IPS-NIHi11 (cell line): ENCODE measurements at regions not wholly inside any gene's neighbourhood (a gene's known extent, or its start where the extent isn't known, plus 50 kb on each side); places are given as distances from the start of the nearest gene placed in this dataset.

ENCODE experiments used
- DNase-seq: peaks from one replicate; pipeline ENCODE4 v3.0.0; 2012; ENCODE audit warnings: mixed read lengths, low spot score

GRCh38 chr4:53688186-53688790 lies 97.0 kb upstream of the LNX1 start:
- DNase-seq = no peak

GRCh38 chr4:53686521-53686920 lies 95.2 kb upstream of the LNX1 start:
- no peak for DNase-seq

- no peak for DNase-seq
These were observed 93.1 kb upstream of the LNX1 start for GRCh38 chr4:53684136-53685130.

GRCh38 chr4:53682908-53683307 lies 91.6 kb upstream of the LNX1 start:
- no peak for DNase-seq

DNA sequence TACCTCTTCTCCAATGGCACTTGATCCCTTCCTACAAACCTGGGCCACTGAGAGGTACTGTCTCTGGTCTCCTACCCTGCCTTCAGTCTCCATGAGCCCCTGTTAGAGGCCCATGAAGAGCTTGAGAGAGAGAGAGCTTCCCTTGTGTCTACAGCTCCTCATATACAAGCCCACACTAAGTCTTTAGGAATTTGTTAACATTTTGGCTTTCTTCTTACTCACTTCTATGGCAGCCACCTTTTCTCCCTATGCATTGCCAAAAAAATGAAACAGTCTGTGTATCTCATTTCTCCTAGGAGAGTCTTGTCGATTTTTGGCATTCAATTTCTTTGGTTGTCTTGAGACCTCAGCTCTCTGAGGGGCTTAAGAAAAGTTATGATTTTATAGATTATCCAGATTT lies 90.9 kb upstream of the LNX1 start:
- DNase-seq = no peak

GRCh38 chr4:53680598-53680997 lies 89.3 kb upstream of the LNX1 start:
- no peak for DNase-seq

GRCh38 chr4:53680168-53680567 lies 88.9 kb upstream of the LNX1 start:
- DNase-seq = no peak

- DNase-seq = no peak
These were observed 85.2 kb upstream of the LNX1 start for GRCh38 chr4:53676402-53676871.

DNA sequence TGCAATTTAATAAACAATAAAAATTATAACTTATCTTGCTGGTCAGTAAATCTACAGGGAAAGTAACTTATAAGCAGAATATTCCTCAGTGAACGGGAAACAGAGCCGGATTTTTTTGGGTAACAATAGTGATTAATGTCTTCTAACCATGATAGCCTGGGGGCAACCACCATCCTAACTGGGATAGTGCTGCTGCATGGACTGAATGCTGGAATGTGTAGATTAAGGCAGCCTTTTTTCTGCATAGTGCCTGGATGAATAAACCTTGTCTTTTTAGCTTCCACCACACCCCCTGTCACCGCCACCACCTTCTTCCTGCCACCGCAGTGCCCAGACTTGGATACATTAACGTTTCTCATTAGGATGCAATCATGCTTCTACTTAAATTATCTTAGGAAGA lies 83.6 kb upstream of the LNX1 start:
- DNase-seq = no peak

DNA sequence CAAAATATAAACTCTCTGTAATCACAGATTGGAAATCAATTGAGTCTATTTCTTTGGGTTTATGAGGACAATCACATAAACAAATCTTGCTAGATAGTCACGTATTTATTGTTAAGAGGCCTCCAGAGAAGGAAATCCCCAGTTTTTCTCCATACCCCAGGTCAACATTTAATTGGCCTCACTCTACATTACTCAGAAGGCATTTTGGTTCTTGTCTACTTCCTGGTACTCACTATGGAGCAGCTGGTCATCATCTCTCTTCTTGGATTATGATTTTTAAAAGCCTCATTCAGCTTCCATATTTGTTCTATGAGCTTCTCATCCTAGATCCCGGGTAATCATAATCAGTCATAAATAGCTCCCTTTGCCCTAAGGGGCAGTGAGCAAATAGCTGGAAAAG lies 81.6 kb upstream of the LNX1 start:
- DNase-seq = no peak

GRCh38 chr4:53671757-53672156 lies 80.5 kb upstream of the LNX1 start:
- DNase-seq = no peak

DNA sequence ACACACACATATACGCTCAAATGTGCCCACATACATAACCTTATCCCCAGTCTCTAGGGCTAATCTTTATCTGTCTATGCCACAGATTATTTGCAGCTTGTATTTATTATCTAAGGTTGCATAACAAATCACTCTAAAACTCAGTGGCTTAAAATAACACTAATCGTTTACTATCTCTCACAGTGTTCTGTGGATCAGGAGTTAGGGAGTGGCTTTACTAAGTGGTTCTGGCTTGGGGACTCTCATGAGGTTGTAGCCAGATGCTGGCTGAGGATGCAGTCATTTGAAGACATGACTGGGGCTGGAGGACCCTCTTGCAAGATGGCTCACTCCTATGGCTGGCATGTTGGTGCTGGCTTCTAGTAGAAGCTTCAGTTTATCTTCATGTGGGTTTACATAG lies 68.5 kb upstream of the LNX1 start:
- no peak for DNase-seq

DNA sequence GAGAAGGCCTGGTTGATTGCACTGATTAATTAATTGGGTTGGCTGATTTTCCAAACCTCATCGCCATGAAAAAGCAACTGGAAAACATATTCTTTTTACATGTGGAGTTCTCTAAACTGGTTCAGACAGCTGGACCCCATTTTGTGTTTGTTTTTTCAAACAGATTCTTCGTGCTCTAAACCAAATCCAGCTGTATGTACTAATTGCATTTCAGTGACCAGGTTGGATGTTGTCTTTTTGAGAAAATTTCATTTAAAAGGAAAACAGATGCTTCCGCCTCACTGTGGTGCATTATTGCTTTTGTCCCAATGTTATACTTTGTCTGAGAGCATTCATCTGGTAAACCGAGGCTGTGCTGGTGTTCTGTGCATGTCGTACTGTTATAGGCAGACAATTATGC lies 67.8 kb upstream of the LNX1 start:
- no peak for DNase-seq

DNA sequence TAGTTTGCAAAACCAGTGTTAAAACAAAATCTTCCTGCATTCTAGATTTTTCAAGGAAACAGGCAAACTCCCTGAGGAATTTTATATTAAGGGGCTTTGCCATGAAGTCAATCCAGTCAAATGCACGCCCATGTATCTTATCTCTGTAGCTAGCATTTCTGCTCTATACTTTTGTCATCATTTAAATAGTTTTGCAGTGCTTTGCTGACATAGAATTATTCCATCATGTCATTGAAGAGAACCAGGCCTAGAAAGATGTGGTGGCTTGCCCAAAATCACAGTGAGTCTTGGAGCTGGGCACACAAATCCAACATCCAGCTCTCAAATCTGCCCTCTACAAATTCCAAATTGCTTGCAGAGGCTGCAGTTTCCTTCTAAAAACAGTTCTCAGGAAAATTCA lies 66.7 kb upstream of the LNX1 start:
- DNase-seq = no peak

- no peak for DNase-seq
These were observed 65.2 kb upstream of the LNX1 start for GRCh38 chr4:53656421-53656981.

DNA sequence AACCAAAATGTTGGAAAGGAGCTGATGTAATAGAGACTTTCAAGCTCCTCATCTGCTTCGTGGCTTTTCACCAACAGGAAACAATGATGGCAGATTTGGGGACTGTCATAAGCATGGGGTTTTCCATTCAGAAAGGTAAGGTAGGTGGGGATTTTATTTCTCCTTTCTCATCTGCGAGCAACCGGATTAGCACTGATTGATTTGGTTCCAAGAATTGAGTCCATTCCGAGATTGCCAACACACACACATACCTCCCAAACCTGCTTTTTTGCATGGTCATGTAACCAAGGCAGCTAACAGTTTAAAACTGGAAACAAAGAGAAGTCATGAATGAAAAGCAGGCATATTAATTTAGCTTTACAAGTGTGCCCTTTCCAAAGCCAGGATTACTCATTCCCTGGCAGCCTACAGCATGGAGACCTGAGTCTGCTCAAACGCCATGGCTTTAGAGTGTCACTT lies 63.0 kb upstream of the LNX1 start:
- DNase-seq = no peak

GRCh38 chr4:53653484-53654053 lies 62.3 kb upstream of the LNX1 start:
- DNase-seq = no peak

DNA sequence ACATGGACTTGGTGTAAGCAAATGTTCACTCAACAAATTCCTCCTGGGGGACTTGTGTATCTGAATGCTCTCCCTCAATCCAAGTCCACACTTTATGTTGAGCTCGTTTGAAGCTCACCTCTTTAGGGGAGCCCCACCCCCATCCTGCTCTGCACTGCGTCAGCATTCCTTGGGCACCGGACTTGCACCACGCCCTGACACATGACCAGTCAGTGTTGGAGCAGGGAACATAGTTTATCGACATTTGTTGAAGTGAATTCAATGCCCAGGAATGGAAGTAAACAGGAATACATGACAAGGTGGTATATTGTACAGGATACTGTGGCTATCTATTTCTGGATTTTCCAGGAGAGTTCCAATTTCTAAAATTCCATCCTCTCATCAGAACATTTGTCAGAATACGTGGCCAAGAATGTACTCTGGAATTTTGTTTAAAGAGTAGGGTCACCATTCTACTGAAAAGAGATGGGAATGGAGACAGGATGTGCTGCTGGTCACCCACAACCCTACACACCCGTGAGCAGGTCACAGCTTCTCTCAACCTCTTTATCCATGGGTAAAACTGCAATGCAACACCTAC lies 60.0 kb upstream of the LNX1 start:
- DNase-seq = no peak

DNA sequence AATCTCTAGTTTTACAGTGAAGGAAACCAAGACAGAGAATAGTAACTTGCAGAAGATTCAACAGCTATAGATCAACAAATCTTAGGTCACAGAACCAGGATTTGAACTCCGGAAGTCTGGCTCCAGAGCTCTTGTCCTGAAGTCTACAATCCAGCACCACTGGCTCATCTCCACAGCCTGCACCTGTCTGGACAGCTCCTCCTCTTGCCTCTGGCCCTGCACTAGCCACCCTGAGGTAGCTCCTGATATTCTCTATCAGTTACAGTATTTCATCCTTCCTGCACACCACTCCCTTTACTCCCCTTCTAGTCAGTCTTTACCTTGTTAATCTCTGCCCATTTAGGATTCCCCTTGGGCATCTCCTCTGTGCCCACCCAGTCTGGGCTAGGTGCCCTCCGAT lies 58.1 kb upstream of the LNX1 start:
- no peak for DNase-seq

GRCh38 chr4:53647547-53647946 lies 56.3 kb upstream of the LNX1 start:
- no peak for DNase-seq

DNA sequence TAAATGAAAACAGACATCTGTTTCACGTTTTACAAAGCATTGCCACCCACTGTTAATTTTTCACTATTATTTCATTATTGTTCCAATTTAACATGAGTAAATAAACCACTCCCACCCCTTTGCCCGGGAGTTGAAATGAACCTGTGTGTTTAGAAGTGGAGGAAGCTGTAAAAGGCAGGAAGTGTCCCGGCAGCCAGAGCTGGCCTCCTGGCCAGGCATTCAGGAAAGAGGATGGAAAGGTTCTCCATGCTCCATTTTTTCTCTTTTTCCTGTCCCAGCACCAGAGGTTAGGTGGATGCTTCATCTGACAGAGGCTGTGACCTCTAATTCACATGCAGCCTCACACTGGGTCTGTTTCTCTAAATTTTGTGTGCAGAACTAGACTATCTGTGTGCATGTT lies 55.5 kb upstream of the LNX1 start:
- no peak for DNase-seq

DNA sequence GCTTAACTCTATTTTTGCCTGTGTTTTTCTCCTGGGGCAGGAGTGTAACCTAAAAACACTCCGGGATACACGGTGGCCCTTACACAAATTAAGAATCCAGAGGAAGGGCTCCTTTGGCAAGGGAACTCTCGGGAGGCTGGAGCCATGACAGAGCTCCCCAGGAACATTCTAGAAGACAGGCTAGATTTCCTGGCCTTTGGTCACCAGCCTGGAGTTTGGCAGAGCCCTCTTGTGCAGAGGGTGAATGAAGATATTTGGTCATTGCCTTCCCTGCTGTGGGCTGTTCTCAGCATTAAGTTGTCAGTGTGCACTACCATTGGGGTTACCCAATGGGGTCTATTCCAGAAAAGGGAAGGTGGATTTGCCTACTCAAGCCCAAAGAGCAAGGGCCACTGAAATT lies 53.8 kb upstream of the LNX1 start:
- DNase-seq = no peak
